ENCODE measurements at regions not wholly inside any gene's neighbourhood (a gene's known extent, or its start where the extent isn't known, plus 50 kb on each side); places are given as distances from the start of the nearest gene placed in this dataset.
"Not testable (repeated sequence)": the region's sequence is repeated elsewhere in the genome, so short reads cannot be mapped to it uniquely, and the experiment has no call there.

DNA sequence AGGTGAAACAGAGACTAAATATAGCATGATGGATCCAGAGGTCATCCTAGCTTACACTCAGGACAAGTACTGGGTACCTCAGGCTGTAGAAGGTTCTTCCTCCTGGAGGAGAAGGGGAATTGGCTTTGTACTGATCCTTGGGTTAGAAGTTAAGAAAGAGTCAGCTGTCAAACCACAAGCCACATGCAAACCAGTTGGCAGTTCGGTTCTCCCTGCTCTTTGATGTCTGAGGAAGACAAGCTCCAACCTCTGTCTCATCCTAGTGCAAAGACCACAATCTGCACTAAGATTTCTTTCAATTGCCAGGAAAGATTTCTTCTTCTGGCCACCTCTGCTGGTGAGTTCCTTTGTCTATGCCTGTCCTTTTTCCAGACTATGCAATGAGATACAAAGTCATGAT is 203.8 kb downstream of the ATP6V0E2 start:
- TF ChIP-seq, protein P1, sequence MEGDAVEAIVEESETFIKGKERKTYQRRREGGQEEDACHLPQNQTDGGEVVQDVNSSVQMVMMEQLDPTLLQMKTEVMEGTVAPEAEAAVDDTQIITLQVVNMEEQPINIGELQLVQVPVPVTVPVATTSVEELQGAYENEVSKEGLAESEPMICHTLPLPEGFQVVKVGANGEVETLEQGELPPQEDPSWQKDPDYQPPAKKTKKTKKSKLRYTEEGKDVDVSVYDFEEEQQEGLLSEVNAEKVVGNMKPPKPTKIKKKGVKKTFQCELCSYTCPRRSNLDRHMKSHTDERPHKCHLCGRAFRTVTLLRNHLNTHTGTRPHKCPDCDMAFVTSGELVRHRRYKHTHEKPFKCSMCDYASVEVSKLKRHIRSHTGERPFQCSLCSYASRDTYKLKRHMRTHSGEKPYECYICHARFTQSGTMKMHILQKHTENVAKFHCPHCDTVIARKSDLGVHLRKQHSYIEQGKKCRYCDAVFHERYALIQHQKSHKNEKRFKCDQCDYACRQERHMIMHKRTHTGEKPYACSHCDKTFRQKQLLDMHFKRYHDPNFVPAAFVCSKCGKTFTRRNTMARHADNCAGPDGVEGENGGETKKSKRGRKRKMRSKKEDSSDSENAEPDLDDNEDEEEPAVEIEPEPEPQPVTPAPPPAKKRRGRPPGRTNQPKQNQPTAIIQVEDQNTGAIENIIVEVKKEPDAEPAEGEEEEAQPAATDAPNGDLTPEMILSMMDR (IDR thresholded peaks at IDR 0.05): not testable (repeated sequence)
- TF ChIP-seq POLR2A (IDR thresholded peaks at IDR 0.05): not testable (repeated sequence)

Measured in Peyer's patch (tissue), 4 donors.